NCI-H748 (cell line): ENCODE measurements at regions not wholly inside any gene's neighbourhood (a gene's known extent, or its start where the extent isn't known, plus 50 kb on each side); places are given as distances from the start of the nearest gene placed in this dataset.

ENCODE experiments used
- DNase-seq: peaks from one replicate; lab custom pipeline; 2025; ENCODE audit not compliant: unreplicated experiment; lab: John Stamatoyannopoulos, UW

GRCh38 chr5:33361781-33362180 lies 79.0 kb upstream of the TARS1 start:
- no peak for DNase-seq

- no peak for DNase-seq
Measured at GRCh38 chr5:33362915-33363314, 77.8 kb upstream of the TARS1 start.

- DNase-seq = no peak
Measured at GRCh38 chr5:33363537-33363936, 77.2 kb upstream of the TARS1 start.

GRCh38 chr5:33364406-33364805 lies 76.4 kb upstream of the TARS1 start:
- no peak for DNase-seq

- no peak for DNase-seq
Measured at GRCh38 chr5:33367416-33367815, 73.3 kb upstream of the TARS1 start.

- no peak for DNase-seq
Measured at GRCh38 chr5:33369485-33370465, 71.0 kb upstream of the TARS1 start.

GRCh38 chr5:33370466-33370859 lies 70.3 kb upstream of the TARS1 start:
- no peak for DNase-seq

GRCh38 chr5:33371660-33372059 lies 69.1 kb upstream of the TARS1 start:
- no peak for DNase-seq

- DNase-seq = no peak
Measured at GRCh38 chr5:33372721-33373472, 67.9 kb upstream of the TARS1 start.

- no peak for DNase-seq
Measured at GRCh38 chr5:33375900-33376299, 64.9 kb upstream of the TARS1 start.

- DNase-seq = peak; percentile 74
Measured at GRCh38 chr5:33379757-33380156, 61.0 kb upstream of the TARS1 start.

GRCh38 chr5:33381243-33381642 lies 59.5 kb upstream of the TARS1 start:
- no peak for DNase-seq
